HFF-Myc (cell line): ENCODE measurements at regions not wholly inside any gene's neighbourhood (a gene's known extent, or its start where the extent isn't known, plus 50 kb on each side); places are given as distances from the start of the nearest gene placed in this dataset.

ENCODE experiments used
- DNase-seq: peaks from one replicate; pipeline ENCODE4 v3.0.0-alpha.2; 2011; ENCODE audit warnings: low read depth; ENCODE audit errors: extremely low read depth
- H3K4me3 ChIP-seq: replicated peaks from 2 replicates; pipeline ENCODE4 v1.5.1; 2011; ENCODE audit warnings: low read depth, mild to moderate bottlenecking, control low read depth, low read length
- TF ChIP-seq, protein P1 (sequence below): IDR thresholded peaks from 2 replicates; pipeline ENCODE4 v1.5.1; 2012; ENCODE audit warnings: mild to moderate bottlenecking, low read depth, low read length, control low read depth; ENCODE audit errors: missing control alignments

DNA sequence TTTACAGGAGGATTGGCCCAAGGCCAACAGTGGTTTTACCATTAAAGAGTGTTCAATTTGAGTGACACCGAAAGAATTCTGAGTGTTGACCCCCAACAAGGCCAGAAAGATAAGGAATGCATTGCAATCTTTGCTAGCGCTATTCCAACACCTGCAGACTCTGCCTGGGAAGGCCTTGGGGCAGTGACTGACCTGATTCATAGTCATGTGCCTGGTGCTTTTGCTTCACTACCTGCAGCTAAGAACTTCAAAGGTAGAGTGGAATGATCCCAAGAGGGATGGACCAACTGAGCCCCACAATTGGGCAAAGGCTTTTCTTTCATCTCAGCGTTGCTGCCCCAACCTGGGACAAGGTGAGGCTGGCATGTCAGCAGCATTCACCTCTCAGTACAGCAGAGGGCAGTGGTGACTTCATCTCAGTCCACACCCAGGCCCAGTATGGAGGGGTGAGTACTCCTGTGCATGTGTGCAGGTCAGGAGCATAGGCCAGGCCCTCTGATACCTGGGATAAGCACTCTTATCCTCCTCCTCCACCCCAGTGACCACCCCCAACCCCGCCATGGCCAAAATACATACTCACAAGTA is 149.6 kb upstream of the GNAO1 start:
- no peak for DNase-seq
- TF ChIP-seq, protein P1, sequence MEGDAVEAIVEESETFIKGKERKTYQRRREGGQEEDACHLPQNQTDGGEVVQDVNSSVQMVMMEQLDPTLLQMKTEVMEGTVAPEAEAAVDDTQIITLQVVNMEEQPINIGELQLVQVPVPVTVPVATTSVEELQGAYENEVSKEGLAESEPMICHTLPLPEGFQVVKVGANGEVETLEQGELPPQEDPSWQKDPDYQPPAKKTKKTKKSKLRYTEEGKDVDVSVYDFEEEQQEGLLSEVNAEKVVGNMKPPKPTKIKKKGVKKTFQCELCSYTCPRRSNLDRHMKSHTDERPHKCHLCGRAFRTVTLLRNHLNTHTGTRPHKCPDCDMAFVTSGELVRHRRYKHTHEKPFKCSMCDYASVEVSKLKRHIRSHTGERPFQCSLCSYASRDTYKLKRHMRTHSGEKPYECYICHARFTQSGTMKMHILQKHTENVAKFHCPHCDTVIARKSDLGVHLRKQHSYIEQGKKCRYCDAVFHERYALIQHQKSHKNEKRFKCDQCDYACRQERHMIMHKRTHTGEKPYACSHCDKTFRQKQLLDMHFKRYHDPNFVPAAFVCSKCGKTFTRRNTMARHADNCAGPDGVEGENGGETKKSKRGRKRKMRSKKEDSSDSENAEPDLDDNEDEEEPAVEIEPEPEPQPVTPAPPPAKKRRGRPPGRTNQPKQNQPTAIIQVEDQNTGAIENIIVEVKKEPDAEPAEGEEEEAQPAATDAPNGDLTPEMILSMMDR = no peak
- H3K4me3 ChIP-seq = no peak overlapping the region

DNA sequence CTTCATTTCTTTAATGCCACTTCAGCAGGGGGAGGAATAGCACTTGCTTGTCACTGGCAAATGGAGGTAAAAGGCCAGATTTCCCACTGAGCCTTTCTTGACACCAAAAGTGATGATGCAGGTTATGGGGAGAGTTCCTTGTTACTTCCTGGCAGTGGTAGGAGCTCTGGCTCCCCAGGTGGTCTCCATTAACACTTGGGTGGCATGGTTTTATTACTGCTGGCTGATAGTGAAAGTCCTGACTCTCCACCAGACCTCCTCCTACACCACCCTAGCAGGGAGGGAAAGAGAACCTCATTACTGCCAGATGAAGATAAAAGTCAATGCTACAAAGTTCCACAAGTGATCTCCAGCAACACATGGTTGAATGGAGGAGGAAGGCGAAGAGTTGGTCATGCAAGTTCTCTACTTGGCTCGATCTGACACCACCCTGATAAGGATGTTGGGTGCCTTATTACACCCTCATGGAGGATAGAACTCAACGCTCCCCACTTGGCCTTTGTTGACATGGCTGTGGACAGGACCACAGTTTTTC is 152.7 kb upstream of the GNAO1 start:
- TF ChIP-seq, protein P1 = no peak
- DNase-seq = no peak
- no peak overlapping the region for H3K4me3 ChIP-seq

DNA sequence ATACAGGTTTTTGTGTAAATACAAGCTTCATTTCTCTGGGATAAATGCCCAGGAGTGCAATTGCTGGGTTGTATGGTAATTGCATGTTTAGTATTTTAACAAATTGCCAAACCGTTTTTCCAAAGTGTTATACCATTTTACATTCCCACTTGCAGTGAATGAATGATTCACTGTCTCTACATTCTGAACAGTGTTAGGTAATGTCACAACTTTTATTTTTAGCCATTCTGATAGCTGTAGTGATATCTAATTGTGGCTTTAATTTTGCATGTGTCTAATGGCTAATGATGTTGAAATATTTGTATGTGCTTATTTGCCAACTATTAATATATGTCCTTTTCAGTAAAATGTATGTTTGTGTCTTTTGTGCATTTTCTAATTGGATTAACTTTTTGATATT is 156.9 kb upstream of the CES5A start:
- TF ChIP-seq, protein P1 = no peak
- DNase-seq = no peak
- H3K4me3 ChIP-seq = no peak overlapping the region

DNA sequence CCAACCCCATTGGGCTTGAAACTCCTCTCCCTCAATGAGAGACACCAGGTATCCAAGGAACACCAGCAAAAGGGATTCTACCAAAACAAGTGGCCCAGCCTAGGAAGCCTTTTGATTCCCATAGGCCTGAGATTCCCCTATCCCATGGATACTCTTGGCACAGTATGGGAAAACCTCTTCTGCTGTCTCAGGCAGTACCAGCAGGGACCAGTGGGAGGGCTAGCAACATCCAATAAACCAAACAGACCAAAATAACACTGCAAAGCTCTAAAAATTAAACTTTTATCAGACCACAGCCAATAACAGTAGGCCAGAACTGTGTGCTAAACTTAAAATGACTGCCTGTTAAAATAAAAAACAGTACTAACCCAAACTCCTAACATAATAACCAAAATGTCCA is 153.9 kb upstream of the CES5A start:
- DNase-seq = no peak
- TF ChIP-seq, protein P1 = no peak
- H3K4me3 ChIP-seq = no peak overlapping the region

DNA sequence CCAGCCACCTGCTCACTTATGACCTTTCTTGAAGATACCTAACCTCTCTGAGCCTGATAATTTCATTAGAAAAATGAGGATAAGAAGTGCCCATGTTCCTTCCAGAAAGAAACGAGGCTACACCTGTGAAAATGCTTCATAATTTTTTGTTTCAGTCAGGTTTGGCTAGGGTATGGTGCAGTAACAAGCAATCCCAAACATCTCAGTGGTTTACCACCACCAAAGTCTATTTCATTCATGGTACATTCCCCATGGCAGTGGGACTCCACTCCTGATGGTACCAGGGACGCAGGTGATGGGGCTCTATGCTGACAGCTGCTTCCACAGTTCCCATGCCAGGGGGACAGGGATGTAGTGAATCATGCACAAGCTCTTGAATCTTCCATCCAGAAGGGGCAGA is 147.6 kb upstream of the CES5A start:
- TF ChIP-seq, protein P1 = no peak
- H3K4me3 ChIP-seq = no peak overlapping the region
- no peak for DNase-seq

DNA sequence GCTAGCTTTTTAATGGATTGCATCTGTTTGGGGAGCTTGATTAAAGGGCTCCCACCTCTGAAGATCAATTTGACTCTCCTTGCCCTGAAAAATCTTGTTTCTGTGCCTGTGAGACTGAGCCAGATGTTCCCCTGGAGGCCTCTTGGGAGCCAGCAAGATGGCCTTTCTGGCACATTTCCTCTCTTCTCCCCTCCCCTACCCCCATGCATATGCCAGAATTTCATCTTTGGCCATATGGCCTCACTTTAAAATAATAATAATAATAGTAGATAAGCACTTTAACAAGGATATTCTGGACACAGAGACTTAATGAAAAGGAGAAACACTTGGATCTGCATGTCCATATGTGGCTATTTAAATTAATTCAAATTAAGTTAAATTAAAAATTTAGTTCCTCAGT is 144.1 kb upstream of the CES5A start:
- DNase-seq = no peak
- TF ChIP-seq, protein P1 = no peak
- no peak overlapping the region for H3K4me3 ChIP-seq

DNA sequence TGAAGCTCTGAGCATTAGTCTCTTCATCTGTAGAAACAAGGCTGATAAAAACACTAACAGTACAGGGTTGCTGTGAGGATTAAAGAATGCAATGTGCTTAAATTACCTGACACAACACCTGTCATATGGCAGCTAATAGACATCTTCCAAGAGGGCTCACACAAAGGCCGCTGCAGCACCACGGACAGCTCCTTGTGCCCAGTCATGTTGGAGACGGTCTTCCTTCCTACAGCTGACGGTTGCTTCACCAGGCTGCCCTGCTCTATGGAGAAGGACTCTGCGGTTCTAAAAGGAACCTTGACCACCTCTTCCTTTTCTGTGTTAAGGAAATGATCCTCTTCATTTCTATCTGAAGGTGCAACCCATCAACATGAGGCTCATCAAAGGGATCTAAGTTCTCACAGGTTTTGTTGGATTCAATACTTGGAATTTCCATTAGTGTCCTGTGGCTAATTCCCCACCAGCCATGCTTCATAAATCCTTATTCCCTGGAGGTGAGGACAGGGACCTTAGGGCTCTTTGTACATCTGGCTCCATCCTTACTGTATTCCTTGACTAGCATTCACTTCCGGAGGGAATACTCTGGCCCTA is 138.9 kb upstream of the CES5A start:
- DNase-seq = peak; percentile 2
- H3K4me3 ChIP-seq = no peak overlapping the region
- TF ChIP-seq, protein P1 = no peak
